OCI-LY7 (cell line): ENCODE measurements at regions not wholly inside any gene's neighbourhood (a gene's known extent, or its start where the extent isn't known, plus 50 kb on each side); places are given as distances from the start of the nearest gene placed in this dataset.

Experiments
- BruUV-seq: library from RNA; stranded (reverse); fragments of 400-500 nt; replicated peaks from 2 replicates; lab custom pipeline; 2021; lab: Mats Ljungman, UMichigan
- CTCF ChIA-PET: fragments of 300-600 bp; sonication (Branson Sonifier 250); formaldehyde crosslinking; loops from one replicate; lab custom pipeline; 2022; ENCODE audit warnings: antibody characterized with exemption; ENCODE audit not compliant: unreplicated experiment; lab: Charles Lee
- POLR2A ChIA-PET: fragments of 300-600 bp; sonication (Branson Sonifier 250); formaldehyde crosslinking; loops from one replicate; lab custom pipeline; 2022; ENCODE audit warnings: antibody characterized with exemption; lab: Charles Lee
- DNase-seq: peaks from one replicate; pipeline ENCODE4 v3.0.0-alpha.2; 2015; ENCODE audit warnings: low spot score
- H2AFZ ChIP-seq: fragments of 200-600 bp; sonication (generic), shearing (Covaris generic); 2 replicates; pipeline ENCODE4 v1.6.1; 2014; ENCODE audit warnings: mild to moderate bottlenecking, antibody characterized with exemption, low read length, moderate library complexity
- H3K27ac ChIP-seq: fragments of 200-600 bp; sonication (generic); 2 replicates; pipeline ENCODE4 v1.5.1; 2014; ENCODE audit warnings: mixed run types, low read depth, mild to moderate bottlenecking, moderate library complexity, low read length, inconsistent platforms; ENCODE audit not compliant: poor library complexity, severe bottlenecking
- H3K36me3 ChIP-seq: fragments of 200-600 bp; sonication (generic); 2 replicates; pipeline ENCODE4 v1.6.1; 2014; ENCODE audit warnings: mild to moderate bottlenecking, antibody characterized with exemption, low read length, moderate library complexity, mixed read lengths; ENCODE audit not compliant: insufficient read depth
- H3K4me1 ChIP-seq: fragments of 200-600 bp; sonication (generic); 2 replicates; pipeline ENCODE4 v1.5.1; 2014; ENCODE audit warnings: mild to moderate bottlenecking, low read length; ENCODE audit not compliant: insufficient read depth, poor library complexity, severe bottlenecking
- H3K4me2 ChIP-seq: fragments of 200-600 bp; sonication (generic); 2 replicates; pipeline ENCODE4 v1.6.1; 2014; ENCODE audit warnings: mild to moderate bottlenecking, low read length
- H3K4me3 ChIP-seq: fragments of 200-600 bp; sonication (generic); 2 replicates; pipeline ENCODE4 v1.5.1; 2014; ENCODE audit warnings: mild to moderate bottlenecking, low read depth, low read length; ENCODE audit not compliant: poor library complexity, severe bottlenecking
- H3K79me2 ChIP-seq: fragments of 200-600 bp; sonication (generic); 2 replicates; pipeline ENCODE4 v1.6.1; 2016; ENCODE audit warnings: low read depth, mild to moderate bottlenecking, low read length, moderate library complexity, mixed read lengths; ENCODE audit not compliant: insufficient read depth
- H3K9me2 ChIP-seq: fragments of 200-600 bp; sonication (generic); 2 replicates; pipeline ENCODE4 v1.6.1; 2016; ENCODE audit warnings: mild to moderate bottlenecking, low read length, mixed read lengths; ENCODE audit not compliant: insufficient read depth
- H3K9me3 ChIP-seq: fragments of 200-600 bp; sonication (generic); 2 replicates; pipeline ENCODE4 v1.6.1; 2014; ENCODE audit warnings: mild to moderate bottlenecking, mixed run types, low read length, mixed read lengths
- H4K20me1 ChIP-seq: fragments of 200-600 bp; sonication (generic); 2 replicates; pipeline ENCODE4 v1.6.1; 2014; ENCODE audit warnings: mild to moderate bottlenecking, antibody characterized with exemption, low read length, moderate library complexity, mixed read lengths; ENCODE audit not compliant: insufficient read depth
- CTCF ChIP-seq: fragments of 200-600 bp; sonication (generic); conservative IDR thresholded peaks from 2 replicates; pipeline ENCODE4 v1.5.1; 2014; ENCODE audit warnings: mild to moderate bottlenecking, antibody characterized with exemption, low read length, moderate library complexity, mixed read lengths
- EZH2phosphoT487 ChIP-seq: fragments of 200-600 bp; sonication (generic); IDR thresholded peaks from 2 replicates; pipeline ENCODE4 v1.6.1; 2018; ENCODE audit warnings: low read depth, borderline replicate concordance, mild to moderate bottlenecking, mixed run types, antibody characterized with exemption, low read length, moderate library complexity, mixed read lengths
- intact Hi-C: fragments of 100-400 bp; cut with micrococcal nuclease; formaldehyde crosslinking; loops from one replicate; pipeline ENCODE4 v1.10.0; 2022; ENCODE audit not compliant: unreplicated experiment

GRCh38 chr10:35972275-35972674, 330.2 kb upstream of the FZD8 start:
- no peak overlapping the region for H3K4me3 ChIP-seq
- DNase-seq = no peak
- no peaks in the 10 kb centered on the region for H3K9me2 ChIP-seq
- no peaks in the 10 kb centered on the region for H3K36me3 ChIP-seq
- CTCF ChIA-PET = no interaction called here
- H3K4me2 ChIP-seq = no peak overlapping the region
- no peak overlapping the region for H3K27ac ChIP-seq
- intact Hi-C loops = no loop called here
- BruUV-seq = no TSS peak
- H3K4me1 ChIP-seq = no peaks in the 10 kb centered on the region
- no peak for TF ChIP-seq EZH2phosphoT487
- no peak for TF ChIP-seq CTCF
- H3K9me3 ChIP-seq = no peaks in the 10 kb centered on the region
- H4K20me1 ChIP-seq = no peaks in the 10 kb centered on the region
- POLR2A ChIA-PET = no interaction called here
- H3K79me2 ChIP-seq = no peaks in the 10 kb centered on the region
- no peak overlapping the region for H2AFZ ChIP-seq

- no peaks in the 10 kb centered on the region for H3K79me2 ChIP-seq
- H3K9me3 ChIP-seq = no peaks in the 10 kb centered on the region
- DNase-seq = no peak
- no peak overlapping the region for H2AFZ ChIP-seq
- H3K4me2 ChIP-seq = no peak overlapping the region
- no peak overlapping the region for H3K27ac ChIP-seq
- no peaks in the 10 kb centered on the region for H3K36me3 ChIP-seq
- ChIA-PET POLR2A (interaction anchor here (0.6 kb wide), 1 partner anchor 277 kb away, joined by 6 read pairs; no protein-coding TSS in a partner anchor), CTCF (no interaction called here)
- TF ChIP-seq CTCF = no peak
- TF ChIP-seq EZH2phosphoT487 = no peak
- no peaks in the 10 kb centered on the region for H3K9me2 ChIP-seq
- no TSS peak for BruUV-seq
- no peaks in the 10 kb centered on the region for H3K4me1 ChIP-seq
- H4K20me1 ChIP-seq = no peaks in the 10 kb centered on the region
- intact Hi-C loops = no loop called here
- no peak overlapping the region for H3K4me3 ChIP-seq
Observed at GRCh38 chr10:35971397-35971796, 329.3 kb upstream of the FZD8 start.

GRCh38 chr10:35963685-35964084, 321.6 kb upstream of the FZD8 start:
- Histone ChIP-seq H3K4me1 (no peaks in the 10 kb centered on the region), H3K36me3 (no peaks in the 10 kb centered on the region), H3K4me2 (no peak overlapping the region), H4K20me1 (no peaks in the 10 kb centered on the region), H3K9me3 (no peaks in the 10 kb centered on the region), H3K9me2 (no peaks in the 10 kb centered on the region), H3K79me2 (no peaks in the 10 kb centered on the region), H2AFZ (no peak overlapping the region), H3K4me3 (no peak overlapping the region), H3K27ac (no peak overlapping the region)
- BruUV-seq = no TSS peak
- POLR2A ChIA-PET = no interaction called here
- CTCF ChIA-PET = no interaction called here
- intact Hi-C loops = no loop called here
- no peak for DNase-seq
- TF ChIP-seq CTCF (no peak), EZH2phosphoT487 (no peak)
